ENCODE measurements at regions not wholly inside any gene's neighbourhood (a gene's known extent, or its start where the extent isn't known, plus 50 kb on each side); places are given as distances from the start of the nearest gene placed in this dataset.
A peak's percentile ranks its signal among the peaks of the same experiment; 100 is the strongest.

- peaks cover 5% of the 10 kb centered on the region for H3K9me3 Mint-ChIP-seq (ENCODE audit: low read depth)
- H3K27ac Mint-ChIP-seq: no peak overlapping the region
- H3K4me1 Mint-ChIP-seq: peaks cover 27% of the 10 kb centered on the region
- CTCF ChIA-PET: interaction anchor here (1.2 kb wide), 1 partner anchor 15 kb away, joined by 3 read pairs; no protein-coding TSS in a partner anchor
- peaks cover 36% of the 10 kb centered on the region for H3K36me3 Mint-ChIP-seq
- no peak for ATAC-seq
- no peak overlapping the region for H3K4me3 Mint-ChIP-seq
- DNase-seq: no peak
- H3K27me3 Mint-ChIP-seq: no peaks in the 10 kb centered on the region
These were observed 303.1 kb upstream of the PTGER4 start for GRCh38 chr5:40376566-40376965.

- Mint-ChIP-seq H3K27me3 (no peaks in the 10 kb centered on the region), H3K9me3 (ENCODE audit: low read depth) (peaks cover 13% of the 10 kb centered on the region), H3K4me3 (no peak overlapping the region), H3K27ac (no peak overlapping the region), H3K36me3 (peaks cover 36% of the 10 kb centered on the region), H3K4me1 (peaks cover 26% of the 10 kb centered on the region)
- DNase-seq (no peak), ATAC-seq (no peak)
- CTCF ChIA-PET: interaction anchor here (1.0 kb wide), 1 partner anchor 10 kb away, joined by 3 read pairs; no protein-coding TSS in a partner anchor
These were observed 304.9 kb upstream of the PTGER4 start for GRCh38 chr5:40374853-40375252.

- ATAC-seq (no peak), DNase-seq (no peak)
- Mint-ChIP-seq H3K4me1 (no peaks in the 10 kb centered on the region), H3K36me3 (peaks cover 33% of the 10 kb centered on the region), H3K27ac (no peak overlapping the region), H3K27me3 (no peaks in the 10 kb centered on the region), H3K9me3 (ENCODE audit: low read depth) (peaks cover 18% of the 10 kb centered on the region), H3K4me3 (no peak overlapping the region)
- CTCF ChIA-PET: no interaction called here
These were observed 311.5 kb upstream of the PTGER4 start for GRCh38 chr5:40368200-40368599.

DNA sequence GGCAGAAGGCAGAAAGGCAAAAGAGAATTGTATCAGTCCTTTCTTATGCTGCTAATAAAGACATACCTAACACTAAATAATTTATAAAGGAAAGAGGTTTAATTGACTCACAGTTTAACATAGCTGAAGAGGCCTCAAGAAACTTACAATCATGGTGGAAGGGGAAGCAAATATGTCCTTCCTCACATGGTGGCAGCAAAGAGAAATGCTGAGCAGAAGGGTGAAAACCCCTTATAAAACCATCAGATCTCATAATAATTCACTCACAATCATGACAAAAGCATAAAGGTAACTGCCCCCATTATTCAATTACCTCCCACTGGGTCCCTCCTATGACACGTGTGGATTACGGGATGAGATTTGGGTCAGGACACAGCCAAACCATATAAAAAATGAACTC lies 312.5 kb upstream of the PTGER4 start:
- no peak overlapping the region for H3K27ac Mint-ChIP-seq
- CTCF ChIA-PET: no interaction called here
- H3K4me1 Mint-ChIP-seq: no peaks in the 10 kb centered on the region
- H3K4me3 Mint-ChIP-seq: no peak overlapping the region
- no peaks in the 10 kb centered on the region for H3K27me3 Mint-ChIP-seq
- peaks cover 37% of the 10 kb centered on the region for H3K36me3 Mint-ChIP-seq
- DNase-seq (no peak), ATAC-seq (no peak)
- H3K9me3 Mint-ChIP-seq (ENCODE audit: low read depth): peaks cover 22% of the 10 kb centered on the region

- H3K4me1 Mint-ChIP-seq: peaks cover 7% of the 10 kb centered on the region
- peaks cover 30% of the 10 kb centered on the region for H3K36me3 Mint-ChIP-seq
- ATAC-seq (no peak), DNase-seq (no peak)
- peaks cover 17% of the 10 kb centered on the region for H3K9me3 Mint-ChIP-seq (ENCODE audit: low read depth)
- no peak overlapping the region for H3K27ac Mint-ChIP-seq
- no peak overlapping the region for H3K4me3 Mint-ChIP-seq
- CTCF ChIA-PET: no interaction called here
- no peaks in the 10 kb centered on the region for H3K27me3 Mint-ChIP-seq
These were observed 314.1 kb upstream of the PTGER4 start for GRCh38 chr5:40365342-40366330.

- CTCF ChIA-PET: interaction anchor here (1.0 kb wide), 1 partner anchor 10 kb away, joined by 3 read pairs; no protein-coding TSS in a partner anchor
- H3K27me3 Mint-ChIP-seq: no peaks in the 10 kb centered on the region
These were observed 315.3 kb upstream of the PTGER4 start for GRCh38 chr5:40364441-40364840.

DNA sequence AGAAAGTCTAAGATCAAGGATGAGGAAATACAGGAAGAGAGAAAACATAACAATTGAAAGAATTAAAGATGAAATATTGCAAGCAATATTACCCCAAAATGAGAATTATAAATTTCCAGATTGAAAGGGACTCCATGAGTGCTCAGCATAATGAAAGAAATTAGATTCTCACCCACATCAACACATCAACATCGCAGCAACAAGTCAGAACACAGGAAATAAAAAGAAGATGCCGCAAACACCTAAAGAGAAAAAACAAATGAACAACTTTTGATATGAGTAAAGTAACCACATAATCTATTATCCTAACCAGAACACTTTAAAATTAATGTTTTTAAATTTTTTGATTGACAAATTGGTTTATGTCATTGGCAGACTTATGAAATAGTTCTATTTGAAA lies 318.3 kb upstream of the PTGER4 start:
- ATAC-seq (peak; percentile 61), DNase-seq (no peak)
- H3K36me3 Mint-ChIP-seq: peaks cover 13% of the 10 kb centered on the region
- H3K4me3 Mint-ChIP-seq: no peak overlapping the region
- CTCF ChIA-PET: interaction anchor here (1.0 kb wide), 1 partner anchor 15 kb away, joined by 3 read pairs; no protein-coding TSS in a partner anchor
- H3K27ac Mint-ChIP-seq: no peak overlapping the region
- no peaks in the 10 kb centered on the region for H3K27me3 Mint-ChIP-seq
- peaks cover 26% of the 10 kb centered on the region for H3K4me1 Mint-ChIP-seq
- peaks cover 9% of the 10 kb centered on the region for H3K9me3 Mint-ChIP-seq (ENCODE audit: low read depth)

More at GRCh38 chr5:40364441-40364840, 315.3 kb upstream of the PTGER4 start:
- no peak for DNase-seq
- peaks cover 22% of the 10 kb centered on the region for H3K36me3 Mint-ChIP-seq
- no peak for ATAC-seq
- no peak overlapping the region for H3K27ac Mint-ChIP-seq
- H3K9me3 Mint-ChIP-seq (ENCODE audit: low read depth): peaks cover 12% of the 10 kb centered on the region
- H3K4me1 Mint-ChIP-seq: peaks cover 17% of the 10 kb centered on the region
- no peak overlapping the region for H3K4me3 Mint-ChIP-seq

GRCh38 chr5:40360685-40361084 lies 319.0 kb upstream of the PTGER4 start:
- Mint-ChIP-seq H3K4me3 (no peak overlapping the region), H3K27ac (no peak overlapping the region), H3K4me1 (peaks cover 26% of the 10 kb centered on the region)

DNA sequence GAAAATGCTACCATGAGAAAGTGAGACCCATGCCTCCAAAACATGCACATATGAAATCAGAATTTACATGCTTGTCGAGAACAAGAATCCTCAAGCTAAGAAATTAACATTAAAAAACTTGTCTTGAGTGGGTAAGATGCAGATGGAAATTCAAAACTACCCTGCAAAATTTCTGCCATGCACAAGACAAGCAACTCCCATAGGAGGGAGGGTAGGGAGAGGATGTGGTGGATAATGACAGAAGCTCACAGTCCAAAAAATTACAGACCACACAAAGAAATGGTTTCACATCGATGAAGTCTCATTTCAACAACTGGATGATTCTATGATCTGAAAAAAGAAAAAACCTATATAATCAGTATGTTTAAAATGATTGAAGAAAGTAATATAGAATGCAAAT lies 319.9 kb upstream of the PTGER4 start:
- Mint-ChIP-seq H3K4me3 (no peak overlapping the region), H3K36me3 (peaks cover 13% of the 10 kb centered on the region), H3K4me1 (peaks cover 28% of the 10 kb centered on the region), H3K9me3 (ENCODE audit: low read depth) (peaks cover 12% of the 10 kb centered on the region), H3K27me3 (no peaks in the 10 kb centered on the region), H3K27ac (no peak overlapping the region)
- DNase-seq: no peak
- CTCF ChIA-PET: interaction anchor here (1.3 kb wide), 1 partner anchor 376 kb away, joined by 3 read pairs; no protein-coding TSS in a partner anchor
- ATAC-seq: no peak

More at GRCh38 chr5:40360685-40361084, 319.0 kb upstream of the PTGER4 start:
- no peak for ATAC-seq
- no peaks in the 10 kb centered on the region for H3K27me3 Mint-ChIP-seq
- H3K9me3 Mint-ChIP-seq (ENCODE audit: low read depth): peaks cover 9% of the 10 kb centered on the region
- peaks cover 13% of the 10 kb centered on the region for H3K36me3 Mint-ChIP-seq
- CTCF ChIA-PET: no interaction called here
- no peak for DNase-seq

- H3K9me3 Mint-ChIP-seq (ENCODE audit: low read depth): peaks cover 11% of the 10 kb centered on the region
- no peaks in the 10 kb centered on the region for H3K27me3 Mint-ChIP-seq
- no peak overlapping the region for H3K27ac Mint-ChIP-seq
- no peak for DNase-seq
- H3K36me3 Mint-ChIP-seq: peaks cover 9% of the 10 kb centered on the region
- no peak for ATAC-seq
- H3K4me1 Mint-ChIP-seq: peaks cover 28% of the 10 kb centered on the region
- H3K4me3 Mint-ChIP-seq: no peak overlapping the region
- CTCF ChIA-PET: interaction anchor here (1.3 kb wide), 1 partner anchor 376 kb away, joined by 3 read pairs; no protein-coding TSS in a partner anchor
These were observed 320.6 kb upstream of the PTGER4 start for GRCh38 chr5:40359093-40359492.

DNA sequence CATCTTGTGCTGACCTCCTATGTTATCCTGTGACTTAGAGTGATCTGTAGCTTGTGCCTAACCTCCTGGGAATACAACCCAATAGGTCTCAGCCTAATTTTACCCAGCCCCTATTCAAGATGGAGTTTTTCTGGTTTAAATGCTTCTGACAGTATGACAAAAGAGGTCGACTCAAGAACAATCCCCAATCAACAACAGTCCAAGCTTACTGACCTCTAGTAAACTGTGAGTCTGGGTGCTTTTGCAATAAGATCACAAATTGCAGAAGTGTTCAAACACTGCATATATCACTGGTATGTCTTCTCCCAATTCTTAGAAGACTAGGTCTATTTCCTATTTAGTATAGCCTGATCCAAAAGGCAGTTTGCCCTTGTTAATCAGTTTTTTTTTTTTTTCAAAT lies 323.5 kb upstream of the PTGER4 start:
- Mint-ChIP-seq H3K4me3 (no peak overlapping the region), H3K4me1 (peaks cover 25% of the 10 kb centered on the region), H3K27ac (no peak overlapping the region), H3K27me3 (no peaks in the 10 kb centered on the region), H3K9me3 (ENCODE audit: low read depth) (peaks cover 2% of the 10 kb centered on the region), H3K36me3 (peaks cover 7% of the 10 kb centered on the region)
- CTCF ChIA-PET: no interaction called here
- DNase-seq: no peak
- no peak for ATAC-seq

DNA sequence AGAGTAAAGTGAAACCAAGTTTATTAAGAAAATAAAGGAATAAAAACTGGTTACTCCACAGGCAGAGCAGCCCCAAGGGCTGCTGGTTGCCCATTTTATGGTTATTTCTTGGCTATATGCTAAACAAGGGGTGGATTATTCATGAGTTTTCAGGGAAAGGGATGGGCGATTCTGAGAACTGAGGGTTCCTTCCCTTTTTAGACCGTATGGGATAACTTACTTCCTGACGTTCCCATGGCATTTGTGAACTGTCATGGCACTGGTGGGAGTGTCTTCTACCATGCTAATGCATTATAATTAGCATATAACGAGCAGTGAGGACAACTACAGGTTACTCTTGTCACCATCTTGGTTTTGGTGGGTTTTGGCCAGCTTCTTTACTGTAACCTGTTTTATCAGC lies 323.9 kb upstream of the PTGER4 start:
- CTCF ChIA-PET: no interaction called here
- no peak overlapping the region for H3K27ac Mint-ChIP-seq
- peaks cover 11% of the 10 kb centered on the region for H3K36me3 Mint-ChIP-seq

DNA sequence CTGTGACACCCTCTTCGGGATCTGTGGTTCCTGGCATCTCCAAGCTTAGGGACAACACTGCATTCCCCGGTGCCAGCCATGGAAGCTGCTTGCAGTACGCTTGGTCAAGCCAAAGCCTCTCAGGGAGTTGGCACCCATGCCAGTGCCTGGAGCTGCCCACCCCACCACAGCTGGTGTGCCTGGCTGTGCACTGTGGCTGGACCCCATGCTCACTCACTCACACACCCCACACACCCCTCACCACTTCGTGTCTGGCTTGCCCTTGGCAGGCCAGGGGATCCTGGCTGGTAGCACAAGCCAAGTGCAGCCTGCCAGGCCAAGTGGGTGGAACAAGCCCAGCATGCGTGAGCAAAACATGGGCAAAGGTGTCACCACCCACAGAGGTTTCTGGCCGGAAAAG lies 324.5 kb upstream of the PTGER4 start:
- CTCF ChIA-PET: no interaction called here
- Mint-ChIP-seq H3K9me3 (ENCODE audit: low read depth) (peaks cover 9% of the 10 kb centered on the region), H3K4me3 (no peak overlapping the region), H3K4me1 (peaks cover 23% of the 10 kb centered on the region), H3K27me3 (no peaks in the 10 kb centered on the region), H3K36me3 (peaks cover 16% of the 10 kb centered on the region), H3K27ac (no peak overlapping the region)
- ATAC-seq: no peak
- no peak for DNase-seq

More for the DNA sequence above, 323.9 kb upstream of the PTGER4 start:
- no peak for ATAC-seq
- H3K9me3 Mint-ChIP-seq (ENCODE audit: low read depth): peaks cover 5% of the 10 kb centered on the region
- H3K4me1 Mint-ChIP-seq: peaks cover 25% of the 10 kb centered on the region
- H3K27me3 Mint-ChIP-seq: no peaks in the 10 kb centered on the region
- no peak for DNase-seq
- H3K4me3 Mint-ChIP-seq: no peak overlapping the region

DNA sequence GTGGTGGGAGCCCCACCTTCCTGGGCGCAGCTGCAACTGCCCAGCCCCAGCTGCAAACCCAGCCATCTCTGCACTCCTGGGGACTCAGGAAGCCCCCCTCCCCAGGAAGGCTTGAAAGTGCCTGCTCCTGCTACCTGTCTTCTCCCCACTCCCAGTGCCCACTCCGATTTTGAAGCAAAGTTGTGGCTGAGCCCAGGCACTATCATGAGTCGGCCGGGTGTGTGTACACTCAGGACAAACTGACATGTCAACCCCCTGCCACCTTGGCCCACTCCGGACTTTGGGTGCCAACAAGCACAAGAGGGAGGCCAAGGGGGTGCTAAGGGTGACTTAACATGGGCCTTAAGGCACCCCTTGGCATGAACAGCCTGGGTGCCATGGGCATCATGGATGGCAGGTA lies 325.5 kb upstream of the PTGER4 start:
- H3K9me3 Mint-ChIP-seq (ENCODE audit: low read depth): peaks cover 17% of the 10 kb centered on the region
- H3K27ac Mint-ChIP-seq: no peak overlapping the region
- no peak overlapping the region for H3K4me3 Mint-ChIP-seq
- CTCF ChIA-PET: no interaction called here
- peaks cover 25% of the 10 kb centered on the region for H3K36me3 Mint-ChIP-seq
- H3K4me1 Mint-ChIP-seq: peaks cover 14% of the 10 kb centered on the region
- ATAC-seq: no peak
- no peak for DNase-seq
- H3K27me3 Mint-ChIP-seq: no peaks in the 10 kb centered on the region

All from activated CD8-positive, alpha-beta memory T cell treated with anti-CD3 and anti-CD28 coated beads, Interleukin-2, amount 10 ng/mL, durations not matched to agents 7 days and 5 days (primary cell).